HFF-Myc (cell line): ENCODE measurements at regions not wholly inside any gene's neighbourhood (a gene's known extent, or its start where the extent isn't known, plus 50 kb on each side); places are given as distances from the start of the nearest gene placed in this dataset.

ENCODE experiments used
- DNase-seq: peaks from one replicate; pipeline ENCODE4 v3.0.0-alpha.2; 2011; ENCODE audit warnings: low read depth; ENCODE audit errors: extremely low read depth
- H3K4me3 ChIP-seq: replicated peaks from 2 replicates; pipeline ENCODE4 v1.5.1; 2011; ENCODE audit warnings: low read depth, mild to moderate bottlenecking, control low read depth, low read length
- CTCF ChIP-seq: IDR thresholded peaks from 2 replicates; pipeline ENCODE4 v1.5.1; 2012; ENCODE audit warnings: mild to moderate bottlenecking, low read depth, low read length, control low read depth; ENCODE audit errors: missing control alignments

GRCh38 chr1:29514361-29515169 lies 278.2 kb downstream of the PTPRU start:
- TF ChIP-seq CTCF: no peak

GRCh38 chr1:29513357-29513756 lies 277.0 kb downstream of the PTPRU start:
- TF ChIP-seq CTCF: peak; percentile 79
- no peak overlapping the region for H3K4me3 ChIP-seq
- DNase-seq: peak; percentile 63

More at GRCh38 chr1:29514361-29515169, 278.2 kb downstream of the PTPRU start:
- H3K4me3 ChIP-seq: no peak overlapping the region
- DNase-seq: no peak

DNA sequence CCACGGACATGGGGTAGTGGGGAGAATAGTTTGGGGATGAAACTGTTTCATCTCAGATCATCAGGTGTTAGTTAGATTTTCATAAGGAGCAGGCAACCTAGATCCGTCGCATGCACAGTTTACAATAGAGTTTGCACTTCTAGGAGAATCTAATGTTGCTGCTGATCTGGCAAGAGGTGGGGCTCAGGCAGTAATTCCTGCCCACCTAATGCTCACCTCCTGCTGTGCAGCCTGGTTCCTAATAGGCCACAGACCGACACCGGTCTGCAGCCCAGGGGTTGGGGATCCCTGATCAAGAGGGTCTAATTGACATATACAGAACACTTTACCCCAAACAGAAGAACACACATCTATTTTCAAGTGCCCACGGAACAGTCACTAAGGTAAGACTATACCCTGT lies 275.1 kb downstream of the PTPRU start:
- no peak overlapping the region for H3K4me3 ChIP-seq
- no peak for DNase-seq
- no peak for TF ChIP-seq CTCF

DNA sequence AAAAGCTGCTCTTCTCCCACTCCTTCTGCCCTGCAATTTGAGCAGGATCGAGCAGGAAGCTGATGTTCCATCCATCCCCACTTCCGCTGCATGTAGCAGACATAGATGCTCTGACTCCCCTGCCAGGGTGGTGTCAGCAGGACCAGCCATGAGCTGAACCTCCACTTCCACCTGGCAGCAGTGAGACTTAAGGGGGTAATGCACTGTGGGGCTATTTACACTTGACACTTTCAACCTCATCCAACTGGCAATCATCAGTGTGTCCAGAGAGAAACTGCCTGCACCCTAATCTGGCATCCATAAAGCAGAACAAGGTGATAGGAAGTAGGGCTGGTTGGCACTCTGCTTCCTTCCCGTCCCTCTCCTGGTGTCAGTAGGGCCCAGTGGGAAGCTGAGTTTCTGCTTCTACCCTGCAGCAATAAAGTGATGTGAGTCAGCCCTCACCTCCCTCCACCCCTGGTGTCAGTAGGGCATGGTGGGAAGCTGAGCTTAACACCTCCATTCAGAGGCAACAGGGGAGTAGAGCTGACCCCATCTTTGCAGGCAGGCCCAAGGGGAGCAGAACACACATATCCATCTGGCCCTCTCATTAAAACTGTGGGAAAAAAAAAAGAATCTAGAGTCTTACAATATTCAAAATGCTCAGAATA lies 272.3 kb downstream of the PTPRU start:
- H3K4me3 ChIP-seq: no peak overlapping the region
- no peak for TF ChIP-seq CTCF
- DNase-seq: no peak

DNA sequence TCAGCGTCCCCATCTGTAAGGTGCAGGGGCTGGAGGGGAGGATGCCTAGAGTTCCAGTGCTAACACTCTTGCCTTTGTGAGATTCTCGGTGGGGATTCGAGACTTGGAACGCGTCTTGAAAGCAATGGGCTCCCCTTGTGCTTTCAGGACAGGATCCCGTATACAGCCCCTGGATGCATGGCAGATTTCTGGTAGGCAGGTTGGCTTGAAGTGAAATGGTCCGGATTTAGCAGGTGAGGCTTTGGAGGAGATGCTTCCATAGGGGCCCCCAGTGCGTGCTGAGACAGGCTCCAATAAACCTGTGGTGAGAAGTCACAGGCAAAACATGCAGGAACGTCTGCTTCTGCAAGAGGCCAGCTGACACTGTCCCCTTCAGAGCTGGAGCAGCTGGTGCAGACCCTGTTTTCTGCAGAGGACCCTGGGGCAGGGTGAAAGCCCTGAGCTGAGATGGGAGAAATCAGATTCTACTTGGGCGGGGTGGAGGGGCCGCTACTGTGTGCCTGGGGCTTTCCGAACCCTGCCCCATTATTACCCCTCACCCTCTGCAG lies 270.4 kb downstream of the PTPRU start:
- no peak for DNase-seq
- H3K4me3 ChIP-seq: no peak overlapping the region
- TF ChIP-seq CTCF: no peak

- DNase-seq: no peak
- H3K4me3 ChIP-seq: no peak overlapping the region
- no peak for TF ChIP-seq CTCF
Observed at GRCh38 chr1:29505532-29506220, 269.4 kb downstream of the PTPRU start.
